ENCODE measurements at regions not wholly inside any gene's neighbourhood (a gene's known extent, or its start where the extent isn't known, plus 50 kb on each side); places are given as distances from the start of the nearest gene placed in this dataset.

- TF ChIP-seq CTCF (conservative IDR thresholded peaks at IDR 0.05 in 1 of 2, IDR thresholded peaks at IDR 0.05 in 1 of 2; ENCODE audit: low read depth in 1 of 2, low read length in 2 of 2): no peak
- TF ChIP-seq EZH2 (IDR thresholded peaks at IDR 0.05; ENCODE audit: low read length, missing control alignments): no peak
Observed at GRCh38 chr3:158026236-158026635, 80.0 kb downstream of the SHOX2 start.
